HK-2 (cell line): ENCODE measurements at regions not wholly inside any gene's neighbourhood (a gene's known extent, or its start where the extent isn't known, plus 50 kb on each side); places are given as distances from the start of the nearest gene placed in this dataset.

Experiments used
- DNase-seq: peaks from one replicate; pipeline ENCODE4 v3.0.0-alpha.2; 2018; ENCODE audit not compliant: unreplicated experiment

DNA sequence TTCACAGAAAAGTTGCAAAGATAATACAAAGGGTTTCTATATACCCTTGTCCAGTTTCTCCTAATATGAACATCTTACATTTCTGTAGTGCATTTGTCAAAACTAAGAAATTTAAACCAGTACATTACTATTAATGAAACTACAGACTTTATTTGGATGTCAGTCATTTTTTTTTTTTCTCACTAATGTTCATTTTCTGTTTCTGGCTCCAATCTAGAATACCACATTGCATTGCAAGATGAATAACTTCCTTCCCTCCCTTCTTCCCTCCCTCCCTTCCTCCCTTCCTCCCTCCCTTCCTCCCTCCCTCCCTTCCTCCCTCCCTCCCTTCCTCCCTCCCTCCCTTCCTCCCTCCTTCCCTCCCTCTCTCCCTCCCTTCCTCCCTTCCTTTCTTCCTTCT lies 509.2 kb upstream of the MCTP2 start:
- no peak for DNase-seq

GRCh38 chr15:93720607-93721006 lies 510.8 kb upstream of the MCTP2 start:
- DNase-seq = no peak

GRCh38 chr15:93719921-93720351 lies 511.4 kb upstream of the MCTP2 start:
- no peak for DNase-seq

DNA sequence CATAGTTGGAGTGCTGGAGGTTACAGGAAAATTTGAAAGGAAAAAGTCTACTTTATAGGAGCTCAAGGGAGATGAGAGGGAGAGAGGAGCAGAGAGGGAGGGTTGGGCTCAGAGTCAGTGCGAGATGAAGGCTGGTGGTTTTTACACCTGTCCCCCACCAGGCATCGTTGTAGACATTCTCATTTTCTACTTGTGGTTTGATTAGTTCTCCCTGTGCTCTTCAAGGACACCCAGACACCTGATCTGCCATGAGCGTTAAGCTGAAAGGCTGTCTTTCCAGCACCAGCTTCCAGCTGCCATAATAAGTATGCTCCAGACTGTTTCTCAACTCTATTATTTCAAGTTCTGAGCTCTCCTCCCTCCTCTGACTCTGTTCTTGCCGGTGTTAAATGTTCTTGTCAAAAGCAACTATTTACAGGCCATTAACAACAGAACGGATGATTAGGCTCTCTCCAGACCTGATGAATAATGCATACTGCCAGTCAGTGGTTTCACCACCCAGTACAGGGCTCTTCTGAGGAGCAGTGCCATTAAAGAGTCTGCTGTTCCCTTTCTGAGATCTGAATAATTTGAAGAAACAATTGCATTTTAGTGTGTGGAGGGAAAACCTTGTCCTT lies 514.6 kb upstream of the MCTP2 start:
- no peak for DNase-seq

- no peak for DNase-seq
Observed at GRCh38 chr15:93709708-93710107, 521.7 kb upstream of the MCTP2 start.

- no peak for DNase-seq
Observed at GRCh38 chr15:93708724-93709445, 522.5 kb upstream of the MCTP2 start.

DNA sequence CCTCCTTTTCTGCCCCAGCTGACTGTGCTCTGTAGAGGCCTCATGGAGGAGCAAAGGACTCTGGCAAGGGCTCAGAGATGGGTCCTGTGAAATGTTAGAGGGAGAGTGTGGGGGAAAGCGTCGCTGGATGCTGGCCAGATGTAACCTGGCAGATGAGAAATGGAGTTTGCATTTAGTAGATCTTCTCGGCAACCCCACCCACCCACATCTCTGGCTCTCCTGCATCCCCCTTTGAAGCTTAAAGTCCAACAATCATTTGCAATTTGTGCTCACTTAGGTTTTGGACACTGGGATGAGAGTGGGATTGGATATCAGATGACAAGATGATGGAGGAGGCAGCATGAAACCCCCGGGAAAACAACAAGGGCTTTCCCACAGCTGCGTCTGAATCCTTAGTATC lies 523.6 kb upstream of the MCTP2 start:
- DNase-seq = no peak

GRCh38 chr15:93706495-93707292 lies 524.7 kb upstream of the MCTP2 start:
- DNase-seq = no peak

DNA sequence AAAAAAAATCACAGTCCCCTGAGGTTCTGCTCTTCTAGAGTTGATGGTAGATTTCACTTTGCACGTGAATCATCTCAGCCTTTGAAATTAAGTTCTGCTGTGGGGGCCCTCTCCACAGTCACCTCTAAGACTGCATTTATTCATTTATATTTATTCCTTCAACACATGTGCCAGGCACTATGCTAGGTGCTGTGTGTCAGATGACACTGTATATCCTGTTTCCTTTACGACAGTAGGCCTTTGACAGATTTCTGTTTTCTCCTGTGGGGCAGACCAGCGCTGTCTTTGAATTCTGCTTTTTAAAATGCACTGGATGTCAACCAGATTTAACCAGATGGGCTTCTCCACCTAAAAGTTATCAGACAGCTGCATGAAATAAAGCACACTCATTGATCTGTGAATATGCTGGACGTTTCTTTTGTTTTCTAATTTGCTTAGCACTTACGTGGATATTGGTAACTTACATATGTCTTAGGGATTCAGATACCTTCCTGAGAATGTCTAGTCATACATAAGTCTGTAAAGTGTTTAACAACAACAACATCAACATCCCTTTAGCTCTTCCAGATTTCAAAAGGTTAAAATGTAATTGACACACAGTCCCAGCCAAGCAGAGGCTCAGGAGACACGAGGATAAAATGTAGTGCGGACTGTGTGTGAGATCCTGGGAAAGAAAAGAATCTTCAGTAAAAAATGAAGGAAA lies 525.5 kb upstream of the MCTP2 start:
- DNase-seq = no peak

DNA sequence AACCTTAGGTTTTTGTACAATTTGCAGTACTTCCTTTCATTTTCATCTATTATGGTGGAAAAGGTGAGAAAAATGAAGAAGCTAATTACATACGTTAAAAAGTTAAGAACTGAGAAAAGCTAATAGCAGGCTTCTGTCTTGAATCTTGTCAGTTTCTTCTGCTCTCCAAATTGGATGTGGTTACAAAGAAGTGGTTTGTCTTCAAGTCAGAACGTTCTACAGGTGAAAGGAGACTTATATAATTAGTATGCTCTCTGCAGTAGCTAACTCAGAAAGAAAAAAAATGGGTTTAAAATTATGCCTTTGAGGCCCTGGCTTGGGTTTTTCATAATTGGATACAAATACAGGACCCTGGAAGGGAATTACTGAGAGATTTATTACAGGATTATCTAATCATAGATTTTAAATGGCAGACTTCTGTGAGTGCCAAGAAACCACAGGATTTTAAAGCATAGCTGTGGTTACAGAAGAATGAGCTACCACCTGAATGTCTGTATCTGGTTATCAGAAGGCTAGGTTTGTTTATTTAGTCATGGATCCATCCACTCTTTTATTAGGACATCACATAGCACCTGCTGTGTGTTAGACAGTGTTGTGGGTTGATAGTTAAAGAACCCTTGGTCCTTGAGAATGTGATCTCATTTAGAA lies 528.1 kb upstream of the MCTP2 start:
- DNase-seq = no peak

DNA sequence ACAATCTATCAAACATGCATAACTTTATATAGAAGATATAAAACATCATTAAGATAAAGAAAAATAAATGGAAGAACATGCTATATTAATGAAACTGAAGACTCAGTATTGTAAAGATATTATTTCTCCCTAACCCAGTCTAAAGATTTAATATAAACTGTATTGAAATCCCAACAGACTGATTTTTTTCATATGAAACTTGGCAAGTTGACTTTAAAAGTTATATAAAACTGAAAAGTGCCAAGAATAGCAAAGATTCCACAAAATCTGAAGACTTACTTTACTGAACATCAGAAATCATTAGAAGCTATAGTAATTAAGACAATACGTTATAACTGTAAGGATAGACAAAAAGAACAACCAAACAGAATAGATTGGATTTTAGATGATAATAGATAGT lies 531.3 kb upstream of the MCTP2 start:
- DNase-seq = no peak

- no peak for DNase-seq
Observed at GRCh38 chr15:93694033-93694432, 537.3 kb upstream of the MCTP2 start.

- DNase-seq = no peak
Observed at GRCh38 chr15:93683651-93684050, 547.7 kb upstream of the MCTP2 start.

DNA sequence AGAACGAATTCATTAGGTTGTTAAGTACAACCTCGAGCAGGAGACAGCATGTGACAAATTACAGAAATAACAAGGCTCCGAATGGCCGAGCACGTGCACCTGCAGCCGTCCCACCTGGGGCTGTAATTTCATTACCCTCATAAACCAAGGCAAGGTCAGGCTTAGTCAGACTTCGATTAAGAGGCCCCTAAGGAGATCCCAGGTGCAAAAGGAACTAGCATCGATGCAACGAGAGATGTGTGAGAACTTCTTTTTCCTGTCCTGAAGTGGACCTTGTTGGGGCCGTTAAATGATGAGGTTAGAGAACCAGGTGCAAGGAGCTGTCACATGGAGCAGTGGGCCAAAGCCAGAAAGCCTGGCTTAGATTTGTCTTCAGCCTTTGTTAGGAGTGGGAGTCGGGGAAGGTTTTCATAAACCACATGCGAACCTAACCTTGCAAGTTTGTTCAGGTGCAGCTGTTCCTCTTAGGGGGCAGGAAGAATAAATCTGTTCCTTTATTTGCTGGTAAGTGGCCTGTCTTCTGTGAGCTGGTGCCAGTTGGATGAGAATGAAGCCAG lies 559.9 kb upstream of the MCTP2 start:
- no peak for DNase-seq

GRCh38 chr15:93670931-93671330 lies 560.4 kb upstream of the MCTP2 start:
- DNase-seq = no peak

DNA sequence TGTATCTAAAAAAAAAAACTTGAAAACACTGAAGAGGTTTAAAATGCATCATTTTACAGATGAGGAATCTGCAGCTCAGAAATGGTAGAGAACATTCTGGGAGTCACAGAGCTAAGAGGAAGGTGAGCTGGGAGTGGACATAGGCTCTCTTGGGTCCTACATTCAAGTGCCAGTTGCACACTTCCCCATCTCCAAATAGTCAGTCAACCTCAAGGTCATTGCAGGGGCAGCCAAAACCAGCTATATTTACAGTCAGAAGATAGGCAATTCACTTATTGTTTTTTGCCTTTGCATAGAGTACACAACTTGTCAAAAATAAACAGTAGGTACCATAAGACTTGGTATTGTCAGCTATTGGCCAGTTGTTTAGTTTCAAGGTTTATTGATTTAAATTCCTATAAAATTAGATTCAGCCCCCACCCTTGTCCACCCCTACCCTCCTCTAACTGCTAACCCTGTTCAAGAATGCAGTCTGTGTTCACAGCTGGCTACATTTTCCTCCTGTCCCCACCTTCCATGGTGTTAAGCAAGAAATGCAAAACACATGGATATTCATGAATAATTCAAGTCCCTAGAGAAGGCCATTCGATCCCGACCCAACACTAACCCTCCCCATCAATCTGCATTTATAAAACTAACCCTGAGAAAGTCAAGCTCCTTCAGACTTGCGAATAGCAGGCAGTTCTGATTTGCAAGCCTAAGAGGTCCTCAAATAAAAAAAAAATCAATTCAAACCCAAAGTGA lies 567.0 kb upstream of the MCTP2 start:
- no peak for DNase-seq

DNA sequence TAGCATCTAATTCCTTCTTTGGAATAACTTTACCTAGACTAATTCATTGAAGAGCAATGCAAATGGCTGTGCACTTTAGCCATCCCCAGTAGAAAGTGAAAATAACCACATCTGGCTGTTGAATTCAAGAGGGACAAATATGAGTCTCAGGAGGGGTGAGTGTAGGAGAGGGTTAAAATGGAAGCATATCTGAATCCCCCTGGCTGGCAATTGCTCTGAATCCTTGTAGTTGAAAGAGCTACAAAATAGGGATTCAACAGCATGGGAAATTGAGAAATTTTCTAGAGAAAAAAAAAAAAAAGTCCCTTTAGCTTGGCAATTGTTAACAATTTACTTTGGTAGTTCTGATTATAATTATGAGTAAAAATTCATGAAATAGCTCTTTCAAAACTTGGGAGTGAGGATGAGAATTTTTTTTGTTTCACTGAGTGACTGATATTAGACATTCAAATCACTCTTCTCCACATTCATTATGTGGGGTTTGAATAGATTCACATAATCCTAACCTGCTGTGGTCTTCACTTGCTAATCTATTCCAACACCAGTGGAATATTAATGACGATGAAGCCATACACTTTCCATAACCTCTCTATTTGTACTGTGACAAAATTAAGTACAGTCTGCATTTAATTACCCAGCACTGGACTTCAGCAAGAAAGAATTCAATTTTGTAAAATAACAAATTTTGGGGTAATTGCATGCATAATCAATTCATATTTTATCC lies 569.0 kb upstream of the MCTP2 start:
- no peak for DNase-seq

DNA sequence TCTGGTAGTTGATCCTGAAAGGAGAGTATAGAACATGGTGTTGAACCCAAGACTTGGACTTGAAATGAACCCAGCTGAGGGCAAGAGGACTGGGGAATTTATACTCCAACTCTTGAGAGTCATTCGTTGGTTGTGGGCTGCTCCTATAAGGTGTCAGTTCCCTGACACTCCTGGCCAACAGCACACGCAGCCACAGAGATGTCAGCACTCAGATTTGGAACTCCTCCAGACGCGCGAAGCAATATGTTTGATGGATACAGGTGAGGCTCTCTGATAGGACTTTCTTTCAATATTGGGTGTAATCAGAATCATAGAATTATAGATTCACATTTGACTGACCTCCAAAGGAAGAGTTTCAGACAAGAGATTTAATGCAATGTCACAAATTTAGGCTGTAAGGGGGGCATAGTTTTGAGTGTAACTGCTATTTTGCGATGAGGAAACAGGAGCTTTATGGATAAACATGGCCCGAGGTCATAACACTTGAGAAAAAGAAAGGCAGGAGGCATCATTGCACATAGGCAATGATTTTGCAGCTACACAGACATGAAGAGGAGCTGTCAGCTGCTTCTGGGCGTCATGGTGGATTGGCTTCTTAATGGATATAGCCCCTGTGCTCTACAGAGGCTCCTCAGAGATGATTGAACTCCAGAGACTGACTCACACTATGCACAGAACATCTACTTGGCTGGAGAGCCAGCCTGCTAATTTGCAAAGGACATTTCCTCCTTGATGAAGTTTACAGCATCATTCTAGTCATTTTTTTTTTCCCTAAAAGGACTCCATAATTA lies 569.2 kb upstream of the RGMA start:
- DNase-seq = no peak

DNA sequence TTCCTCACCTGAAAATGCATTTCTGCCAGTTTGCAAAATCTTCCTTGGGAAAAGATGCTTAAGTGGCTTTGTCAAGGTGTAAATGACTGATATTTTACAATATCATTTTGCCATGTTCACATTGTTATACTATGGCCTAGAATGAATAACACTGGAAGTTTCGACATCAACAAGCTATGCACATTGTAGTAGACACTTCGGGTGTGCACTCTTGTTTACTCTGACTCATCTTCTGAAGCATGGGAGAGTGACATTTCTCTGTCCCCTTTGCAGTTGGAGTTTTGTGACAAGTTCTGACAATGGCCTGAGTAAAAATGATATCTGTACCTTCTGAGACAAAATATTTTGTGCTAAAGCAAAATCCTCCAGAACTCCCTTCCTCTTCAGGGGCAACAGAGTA lies 567.0 kb upstream of the RGMA start:
- DNase-seq = no peak
